ENCODE measurements at regions not wholly inside any gene's neighbourhood (a gene's known extent, or its start where the extent isn't known, plus 50 kb on each side); places are given as distances from the start of the nearest gene placed in this dataset.
A peak's percentile ranks its signal among the peaks of the same experiment; 100 is the strongest.

GRCh38 chr6:113129991-113130390 is 727.2 kb upstream of the MARCKS start:
- intact Hi-C loops (cut with micrococcal nuclease): loop anchor here (10.0 kb wide), 1 partner anchor 795 kb away; no protein-coding TSS in a partner anchor

GRCh38 chr6:113137426-113137825 is 719.7 kb upstream of the MARCKS start:
- Histone ChIP-seq H3K36me3 (ENCODE audit: control insufficient read depth in 2 of 2, extremely low read depth in 1 of 2, insufficient read depth in 2 of 2, low read length in 2 of 2) (no peaks in the 10 kb centered on the region), H3K9me1 (replicated peaks; ENCODE audit: control insufficient read depth, extremely low read depth, insufficient read depth, low read length) (no peaks in the 10 kb centered on the region), H3K4me2 (ENCODE audit: insufficient read depth, low read length) (peak overlapping the region; percentile 63), H3K9me3 (replicated peaks; ENCODE audit: control insufficient read depth, insufficient read depth, low read length) (no peaks in the 10 kb centered on the region), H3K4me1 (ENCODE audit: control insufficient read depth, extremely low read depth, insufficient read depth, low read length) (peaks cover 29% of the 10 kb centered on the region), H2AFZ (ENCODE audit: low read depth, low read length) (peak overlapping the region; percentile 71), H4K20me1 (replicated peaks; ENCODE audit: control insufficient read depth, extremely low read depth, insufficient read depth, low read length) (no peaks in the 10 kb centered on the region), H3K27me3 (ENCODE audit: control insufficient read depth in 2 of 2, insufficient read depth in 2 of 2, low read length in 2 of 2) (no peaks in the 10 kb centered on the region), H3K9ac (replicated peaks; ENCODE audit: extremely low read depth, insufficient read depth, low read length) (peak overlapping the region; percentile 38), H3K27ac (ENCODE audit: insufficient read depth, low read depth, low read length) (peak overlapping the region; percentile 69), H3K79me2 (ENCODE audit: control insufficient read depth, insufficient read depth, low read length) (no peaks in the 10 kb centered on the region), H3K4me3 (replicated peaks in 1 of 3; ENCODE audit: insufficient read depth in 1 of 3, low read depth in 1 of 3, low read length in 3 of 3) (peak overlapping the region in 1 of 3 experiments; percentile 3)
- DNase-seq (ENCODE audit: low read depth, low spot score) (peak; percentile 96), FAIRE-seq (peak; percentile 87)
- intact Hi-C loops (cut with micrococcal nuclease): loop anchor here (1.0 to 5.0 kb wide), 3 partner anchors 15 to 720 kb away; partner anchors contain the start of gene MARCKS
- ChIA-PET POLR2A (interaction anchor here (1.4 kb wide), 1 partner anchor 722 kb away, joined by 4 read pairs; no protein-coding TSS in a partner anchor), CTCF (interaction anchor here (0.6 to 1.7 kb wide), 12 partner anchors 11 to 799 kb away, joined by 3 to 11 read pairs (median 4); no protein-coding TSS in a partner anchor)
- dilution Hi-C loops (cut with MboI; ENCODE audit: extremely low pct_ligation_motif_present, low sequenced_read_pairs): no loop called here
- peak; percentile 48 for TF ChIP-seq MAX (IDR thresholded peaks at IDR 0.05; ENCODE audit: insufficient read depth, insufficient read length)
- TF ChIP-seq POLR2AphosphoS5 (IDR thresholded peaks at IDR 0.05; ENCODE audit: insufficient read depth, low read depth, low read length): peak; percentile 40
- TF ChIP-seq MYC (IDR thresholded peaks at IDR 0.05; ENCODE audit: low read depth, low read length): no peak
- peak; percentile 26 for TF ChIP-seq FOS (IDR thresholded peaks at IDR 0.05; ENCODE audit: borderline replicate concordance, insufficient read depth, low read length)
- no TSS peak for BruUV-seq (replicated peaks)

More at GRCh38 chr6:113129991-113130390, 727.2 kb upstream of the MARCKS start:
- FAIRE-seq (no peak), DNase-seq (ENCODE audit: low read depth, low spot score) (no peak)
- ChIA-PET POLR2A (interaction anchor here (0.7 kb wide), 1 partner anchor 675 kb away, joined by 3 read pairs; no protein-coding TSS in a partner anchor), CTCF (interaction anchor here (0.6 kb wide), 1 partner anchor 205 kb away, joined by 3 read pairs; no protein-coding TSS in a partner anchor)
- no peak overlapping the region for H3K4me2 ChIP-seq (ENCODE audit: insufficient read depth, low read length)
- H4K20me1 ChIP-seq (replicated peaks; ENCODE audit: control insufficient read depth, extremely low read depth, insufficient read depth, low read length): no peaks in the 10 kb centered on the region
- no peaks in the 10 kb centered on the region for H3K9me1 ChIP-seq (replicated peaks; ENCODE audit: control insufficient read depth, extremely low read depth, insufficient read depth, low read length)
- H3K36me3 ChIP-seq (ENCODE audit: control insufficient read depth in 2 of 2, extremely low read depth in 1 of 2, insufficient read depth in 2 of 2, low read length in 2 of 2): no peaks in the 10 kb centered on the region
- dilution Hi-C loops (cut with MboI; ENCODE audit: extremely low pct_ligation_motif_present, low sequenced_read_pairs): no loop called here
- H3K4me3 ChIP-seq (replicated peaks in 1 of 3; ENCODE audit: insufficient read depth in 1 of 3, low read depth in 1 of 3, low read length in 3 of 3): no peak overlapping the region
- TF ChIP-seq JUN (IDR thresholded peaks at IDR 0.05; ENCODE audit: borderline replicate concordance, insufficient read depth, insufficient read length, low read depth): no peak
- H3K79me2 ChIP-seq (ENCODE audit: control insufficient read depth, insufficient read depth, low read length): no peaks in the 10 kb centered on the region
- H3K9me3 ChIP-seq (replicated peaks; ENCODE audit: control insufficient read depth, insufficient read depth, low read length): no peaks in the 10 kb centered on the region
- H3K27ac ChIP-seq (ENCODE audit: insufficient read depth, low read depth, low read length): no peak overlapping the region
- no peak overlapping the region for H2AFZ ChIP-seq (ENCODE audit: low read depth, low read length)
- H3K27me3 ChIP-seq (ENCODE audit: control insufficient read depth in 2 of 2, insufficient read depth in 2 of 2, low read length in 2 of 2): no peaks in the 10 kb centered on the region
- H3K9ac ChIP-seq (replicated peaks; ENCODE audit: extremely low read depth, insufficient read depth, low read length): no peak overlapping the region
- BruUV-seq (replicated peaks): no TSS peak
- H3K4me1 ChIP-seq (ENCODE audit: control insufficient read depth, extremely low read depth, insufficient read depth, low read length): no peaks in the 10 kb centered on the region

Measured in endothelial cell of umbilical vein (primary cell).